OCI-LY1 (cell line): ENCODE measurements at regions not wholly inside any gene's neighbourhood (a gene's known extent, or its start where the extent isn't known, plus 50 kb on each side); places are given as distances from the start of the nearest gene placed in this dataset.

Source experiments
- CTCF ChIP-seq: fragments of 200-600 bp; sonication (generic), shearing (Covaris generic); IDR thresholded peaks from 2 replicates; pipeline ENCODE4 v1.5.1; 2017; ENCODE audit warnings: mild to moderate bottlenecking, antibody characterized with exemption, low read length, moderate library complexity, mixed read lengths
- EZH2 ChIP-seq: fragments of 200-600 bp; sonication (generic), shearing (Covaris generic); IDR thresholded peaks from 2 replicates; pipeline ENCODE4 v1.8.0; 2017; ENCODE audit warnings: borderline replicate concordance, mixed run types, mild to moderate bottlenecking, antibody characterized with exemption, low read length, moderate library complexity, mixed read lengths

DNA sequence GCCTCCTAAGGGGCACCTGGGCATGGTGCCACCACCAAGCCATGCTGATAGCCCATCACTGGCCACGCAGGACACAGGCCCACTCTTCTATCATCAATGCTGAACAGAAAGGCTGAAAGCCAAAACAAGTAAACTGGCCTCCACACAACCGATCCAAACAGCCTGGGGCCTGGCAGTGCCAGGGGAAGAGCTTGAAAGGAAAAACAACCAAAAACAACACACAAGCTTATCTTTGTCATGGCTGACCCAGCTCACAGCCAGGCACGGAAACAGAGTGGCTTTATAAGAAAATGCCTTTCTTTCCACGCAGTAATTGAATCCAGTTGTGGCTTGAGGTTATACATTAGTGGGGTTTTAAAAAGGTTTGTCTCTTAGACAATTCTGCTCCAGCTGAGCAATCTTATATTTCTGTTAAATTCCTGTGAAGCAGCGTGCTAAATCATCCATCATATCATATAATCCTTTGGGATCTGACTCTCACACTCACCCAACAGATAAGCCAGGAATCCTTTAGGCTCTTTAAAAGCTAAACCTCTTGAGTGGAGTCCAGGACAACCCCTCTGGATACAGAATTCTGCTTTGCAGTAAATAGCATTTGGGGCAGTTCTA lies 65.4 kb upstream of the SLC22A16 start:
- no peak for TF ChIP-seq EZH2
- TF ChIP-seq CTCF = no peak
